Activated naive CD4-positive, alpha-beta T cell treated with anti-CD3 and anti-CD28 coated beads, Interleukin-2, amount 10 ng/mL, durations not matched to agents 7 days and 5 days (primary cell): ENCODE measurements at regions not wholly inside any gene's neighbourhood (a gene's known extent, or its start where the extent isn't known, plus 50 kb on each side); places are given as distances from the start of the nearest gene placed in this dataset.
"Not testable (repeated sequence)": the region's sequence is repeated elsewhere in the genome, so short reads cannot be mapped to it uniquely, and the experiment has no call there.

Experiments used
- CTCF ChIA-PET: fragments of 350-600 bp; sonication (Branson Sonifier 250); formaldehyde crosslinking; loops from one replicate; lab custom pipeline; 2021; ENCODE audit warnings: antibody characterized with exemption; lab: Charles Lee
- DNase-seq: peaks from one replicate; pipeline ENCODE4 v3.0.0-alpha.2; 2020
- H3K27ac Mint-ChIP-seq: one replicate; pipeline ENCODE4 v1.8.0; 2021; ENCODE audit warnings: mild to moderate bottlenecking, moderate library complexity, mixed read lengths
- H3K27me3 Mint-ChIP-seq: one replicate; pipeline ENCODE4 v1.8.0; 2021; ENCODE audit warnings: mild to moderate bottlenecking, mixed read lengths
- H3K36me3 Mint-ChIP-seq: one replicate; pipeline ENCODE4 v1.8.0; 2021; ENCODE audit warnings: mixed read lengths
- H3K4me1 Mint-ChIP-seq: one replicate; pipeline ENCODE4 v1.8.0; 2021; ENCODE audit warnings: mixed read lengths
- H3K4me3 Mint-ChIP-seq: one replicate; pipeline ENCODE4 v1.8.0; 2021; ENCODE audit warnings: mild to moderate bottlenecking, moderate library complexity, mixed read lengths
- H3K9me3 Mint-ChIP-seq: one replicate; pipeline ENCODE4 v1.8.0; 2021; ENCODE audit warnings: mixed read lengths

GRCh38 chr5:86465052-86465838 is 152.5 kb upstream of the COX7C start:
- no peak for DNase-seq
- CTCF ChIA-PET = no interaction called here
- H3K4me3 Mint-ChIP-seq = no peak overlapping the region
- H3K9me3 Mint-ChIP-seq = peaks cover 27% of the 10 kb centered on the region
- H3K27me3 Mint-ChIP-seq = no peaks in the 10 kb centered on the region
- H3K27ac Mint-ChIP-seq = no peak overlapping the region
- no peaks in the 10 kb centered on the region for H3K36me3 Mint-ChIP-seq
- H3K4me1 Mint-ChIP-seq = no peaks in the 10 kb centered on the region

GRCh38 chr5:86466721-86467120 is 151.0 kb upstream of the COX7C start:
- H3K4me1 Mint-ChIP-seq, H3K27me3 Mint-ChIP-seq, H3K36me3 Mint-ChIP-seq, H3K27ac Mint-ChIP-seq, CTCF ChIA-PET, H3K4me3 Mint-ChIP-seq, DNase-seq: not testable (repeated sequence)
- peaks cover 27% of the 10 kb centered on the region for H3K9me3 Mint-ChIP-seq

GRCh38 chr5:86482008-86482407 is 135.7 kb upstream of the COX7C start:
- H3K36me3 Mint-ChIP-seq = no peaks in the 10 kb centered on the region
- no peak overlapping the region for H3K4me3 Mint-ChIP-seq
- no peak for DNase-seq
- CTCF ChIA-PET = no interaction called here
- H3K9me3 Mint-ChIP-seq = no peaks in the 10 kb centered on the region
- no peaks in the 10 kb centered on the region for H3K4me1 Mint-ChIP-seq
- H3K27ac Mint-ChIP-seq = no peak overlapping the region
- no peaks in the 10 kb centered on the region for H3K27me3 Mint-ChIP-seq

- DNase-seq = no peak
- H3K9me3 Mint-ChIP-seq = no peaks in the 10 kb centered on the region
- no peaks in the 10 kb centered on the region for H3K4me1 Mint-ChIP-seq
- no peaks in the 10 kb centered on the region for H3K36me3 Mint-ChIP-seq
- no peak overlapping the region for H3K4me3 Mint-ChIP-seq
- no peaks in the 10 kb centered on the region for H3K27me3 Mint-ChIP-seq
- CTCF ChIA-PET = no interaction called here
- H3K27ac Mint-ChIP-seq = no peak overlapping the region
These were observed 124.0 kb upstream of the COX7C start for GRCh38 chr5:86493777-86494176.

GRCh38 chr5:86500947-86501346 is 116.8 kb upstream of the COX7C start:
- H3K27me3 Mint-ChIP-seq = no peaks in the 10 kb centered on the region
- no peaks in the 10 kb centered on the region for H3K4me1 Mint-ChIP-seq
- H3K9me3 Mint-ChIP-seq = no peaks in the 10 kb centered on the region
- no peak for DNase-seq
- CTCF ChIA-PET = no interaction called here
- H3K4me3 Mint-ChIP-seq = no peak overlapping the region
- H3K36me3 Mint-ChIP-seq = no peaks in the 10 kb centered on the region
- H3K27ac Mint-ChIP-seq = no peak overlapping the region

GRCh38 chr5:86507574-86507973 is 110.2 kb upstream of the COX7C start:
- H3K36me3 Mint-ChIP-seq = no peaks in the 10 kb centered on the region
- H3K9me3 Mint-ChIP-seq = peaks cover 4% of the 10 kb centered on the region
- CTCF ChIA-PET = no interaction called here
- H3K27me3 Mint-ChIP-seq = no peaks in the 10 kb centered on the region
- no peak overlapping the region for H3K27ac Mint-ChIP-seq
- no peak overlapping the region for H3K4me3 Mint-ChIP-seq
- no peaks in the 10 kb centered on the region for H3K4me1 Mint-ChIP-seq
- DNase-seq = no peak

GRCh38 chr5:86510330-86510915 is 107.3 kb upstream of the COX7C start:
- H3K36me3 Mint-ChIP-seq, H3K4me3 Mint-ChIP-seq, H3K27ac Mint-ChIP-seq, CTCF ChIA-PET, DNase-seq, H3K4me1 Mint-ChIP-seq, H3K9me3 Mint-ChIP-seq, H3K27me3 Mint-ChIP-seq: not testable (repeated sequence)

GRCh38 chr5:86523718-86524117 is 94.0 kb upstream of the COX7C start:
- Mint-ChIP-seq H3K9me3 (no peaks in the 10 kb centered on the region), H3K4me3 (no peak overlapping the region), H3K27ac (no peak overlapping the region), H3K4me1 (no peaks in the 10 kb centered on the region), H3K36me3 (no peaks in the 10 kb centered on the region), H3K27me3 (no peaks in the 10 kb centered on the region)
- CTCF ChIA-PET = no interaction called here
- DNase-seq = no peak

GRCh38 chr5:86525622-86526021 is 92.1 kb upstream of the COX7C start:
- no peaks in the 10 kb centered on the region for H3K36me3 Mint-ChIP-seq
- no peak for DNase-seq
- H3K4me3 Mint-ChIP-seq = no peak overlapping the region
- no peaks in the 10 kb centered on the region for H3K4me1 Mint-ChIP-seq
- CTCF ChIA-PET = no interaction called here
- H3K27ac Mint-ChIP-seq = no peak overlapping the region
- no peaks in the 10 kb centered on the region for H3K9me3 Mint-ChIP-seq
- H3K27me3 Mint-ChIP-seq = no peaks in the 10 kb centered on the region

GRCh38 chr5:86526811-86527348 is 90.9 kb upstream of the COX7C start:
- Mint-ChIP-seq H3K9me3 (no peaks in the 10 kb centered on the region), H3K36me3 (no peaks in the 10 kb centered on the region), H3K27ac (no peak overlapping the region), H3K4me1 (no peaks in the 10 kb centered on the region), H3K27me3 (no peaks in the 10 kb centered on the region), H3K4me3 (no peak overlapping the region)
- CTCF ChIA-PET = no interaction called here
- DNase-seq = no peak

- CTCF ChIA-PET = no interaction called here
- no peaks in the 10 kb centered on the region for H3K9me3 Mint-ChIP-seq
- DNase-seq = no peak
- no peaks in the 10 kb centered on the region for H3K27me3 Mint-ChIP-seq
- no peak overlapping the region for H3K27ac Mint-ChIP-seq
- H3K4me1 Mint-ChIP-seq = no peaks in the 10 kb centered on the region
- H3K36me3 Mint-ChIP-seq = no peaks in the 10 kb centered on the region
- no peak overlapping the region for H3K4me3 Mint-ChIP-seq
These were observed 85.3 kb upstream of the COX7C start for GRCh38 chr5:86532429-86532828.

GRCh38 chr5:86536396-86536795 is 81.3 kb upstream of the COX7C start:
- H3K27me3 Mint-ChIP-seq = no peaks in the 10 kb centered on the region
- H3K4me3 Mint-ChIP-seq = no peak overlapping the region
- H3K4me1 Mint-ChIP-seq = no peaks in the 10 kb centered on the region
- DNase-seq = no peak
- CTCF ChIA-PET = no interaction called here
- no peak overlapping the region for H3K27ac Mint-ChIP-seq
- H3K36me3 Mint-ChIP-seq = no peaks in the 10 kb centered on the region
- H3K9me3 Mint-ChIP-seq = no peaks in the 10 kb centered on the region

- DNase-seq = no peak
- Mint-ChIP-seq H3K9me3 (no peaks in the 10 kb centered on the region), H3K27ac (no peak overlapping the region), H3K4me1 (no peaks in the 10 kb centered on the region), H3K4me3 (no peak overlapping the region), H3K36me3 (no peaks in the 10 kb centered on the region), H3K27me3 (no peaks in the 10 kb centered on the region)
- CTCF ChIA-PET = no interaction called here
These were observed 75.2 kb upstream of the COX7C start for GRCh38 chr5:86542532-86542931.

- Mint-ChIP-seq H3K27me3 (no peaks in the 10 kb centered on the region), H3K9me3 (no peaks in the 10 kb centered on the region), H3K4me3 (no peak overlapping the region), H3K4me1 (no peaks in the 10 kb centered on the region), H3K27ac (no peak overlapping the region), H3K36me3 (no peaks in the 10 kb centered on the region)
- DNase-seq = no peak
- CTCF ChIA-PET = no interaction called here
These were observed 71.7 kb upstream of the COX7C start for GRCh38 chr5:86546044-86546443.

- CTCF ChIA-PET = no interaction called here
- Mint-ChIP-seq H3K9me3 (no peaks in the 10 kb centered on the region), H3K4me1 (no peaks in the 10 kb centered on the region), H3K36me3 (no peaks in the 10 kb centered on the region), H3K4me3 (no peak overlapping the region), H3K27ac (no peak overlapping the region), H3K27me3 (no peaks in the 10 kb centered on the region)
- DNase-seq = no peak
These were observed 71.2 kb upstream of the COX7C start for GRCh38 chr5:86546582-86546981.
